IPS-15b (cell line): ENCODE measurements at regions not wholly inside any gene's neighbourhood (a gene's known extent, or its start where the extent isn't known, plus 50 kb on each side); places are given as distances from the start of the nearest gene placed in this dataset.

ENCODE experiments used
- H3K27me3 ChIP-seq: one replicate; pipeline ENCODE4 v1.6.1; 2013; ENCODE audit warnings: low read length; ENCODE audit not compliant: control insufficient read depth, insufficient read depth
- H3K36me3 ChIP-seq: one replicate; pipeline ENCODE4 v1.6.1; 2013; ENCODE audit warnings: low read length; ENCODE audit not compliant: control insufficient read depth, insufficient read depth
- H3K4me1 ChIP-seq: one replicate; pipeline ENCODE4 v1.6.1; 2013; ENCODE audit warnings: mild to moderate bottlenecking, low read length; ENCODE audit not compliant: control insufficient read depth, insufficient read depth
- H3K4me3 ChIP-seq: one replicate; pipeline ENCODE4 v1.5.1; 2013; ENCODE audit warnings: low read depth, low read length
- H3K9ac ChIP-seq: one replicate; pipeline ENCODE4 v1.6.1; 2013; ENCODE audit warnings: low read depth, mild to moderate bottlenecking, low read length
- H3K9me3 ChIP-seq: one replicate; pipeline ENCODE4 v1.6.1; 2013; ENCODE audit warnings: mild to moderate bottlenecking, low read length; ENCODE audit not compliant: control insufficient read depth, insufficient read depth

- H3K9ac ChIP-seq: no peak overlapping the region
- no peaks in the 10 kb centered on the region for H3K9me3 ChIP-seq
- H3K4me1 ChIP-seq: peaks cover 11% of the 10 kb centered on the region
- H3K27me3 ChIP-seq: no peaks in the 10 kb centered on the region
- H3K4me3 ChIP-seq: no peak overlapping the region
- no peaks in the 10 kb centered on the region for H3K36me3 ChIP-seq
These were observed 274.5 kb downstream of the PRR16 start for GRCh38 chr5:120738568-120738967.

- Histone ChIP-seq H3K9ac (no peak overlapping the region), H3K36me3 (no peaks in the 10 kb centered on the region), H3K9me3 (no peaks in the 10 kb centered on the region), H3K4me1 (no peaks in the 10 kb centered on the region), H3K27me3 (no peaks in the 10 kb centered on the region), H3K4me3 (no peak overlapping the region)
These were observed 276.9 kb downstream of the PRR16 start for GRCh38 chr5:120740989-120741388.

- Histone ChIP-seq H3K27me3 (no peaks in the 10 kb centered on the region), H3K4me3 (no peak overlapping the region), H3K9me3 (no peaks in the 10 kb centered on the region), H3K36me3 (no peaks in the 10 kb centered on the region), H3K9ac (no peak overlapping the region), H3K4me1 (no peaks in the 10 kb centered on the region)
These were observed 284.4 kb downstream of the PRR16 start for GRCh38 chr5:120748474-120748873.

GRCh38 chr5:120749737-120750136 is 285.6 kb downstream of the PRR16 start:
- Histone ChIP-seq H3K9ac (no peak overlapping the region), H3K27me3 (no peaks in the 10 kb centered on the region), H3K36me3 (no peaks in the 10 kb centered on the region), H3K4me1 (no peaks in the 10 kb centered on the region), H3K4me3 (no peak overlapping the region), H3K9me3 (no peaks in the 10 kb centered on the region)

GRCh38 chr5:120759587-120759986 is 295.5 kb downstream of the PRR16 start:
- no peaks in the 10 kb centered on the region for H3K9me3 ChIP-seq
- H3K4me1 ChIP-seq: peaks cover 19% of the 10 kb centered on the region
- H3K9ac ChIP-seq: no peak overlapping the region
- no peak overlapping the region for H3K4me3 ChIP-seq
- no peaks in the 10 kb centered on the region for H3K36me3 ChIP-seq
- H3K27me3 ChIP-seq: no peaks in the 10 kb centered on the region

- Histone ChIP-seq H3K4me3 (no peak overlapping the region), H3K9me3 (no peaks in the 10 kb centered on the region), H3K27me3 (no peaks in the 10 kb centered on the region), H3K4me1 (peaks cover 25% of the 10 kb centered on the region), H3K9ac (no peak overlapping the region), H3K36me3 (no peaks in the 10 kb centered on the region)
These were observed 297.9 kb downstream of the PRR16 start for GRCh38 chr5:120761986-120762385.

GRCh38 chr5:120765189-120765588 is 301.1 kb downstream of the PRR16 start:
- Histone ChIP-seq H3K9me3 (no peaks in the 10 kb centered on the region), H3K4me3 (no peak overlapping the region), H3K9ac (no peak overlapping the region), H3K36me3 (no peaks in the 10 kb centered on the region), H3K4me1 (peaks cover 24% of the 10 kb centered on the region), H3K27me3 (no peaks in the 10 kb centered on the region)

GRCh38 chr5:120767178-120767820 is 303.2 kb downstream of the PRR16 start:
- Histone ChIP-seq H3K27me3 (no peaks in the 10 kb centered on the region), H3K9ac (no peak overlapping the region), H3K36me3 (no peaks in the 10 kb centered on the region), H3K9me3 (no peaks in the 10 kb centered on the region), H3K4me3 (no peak overlapping the region), H3K4me1 (peaks cover 13% of the 10 kb centered on the region)

- H3K9ac ChIP-seq: no peak overlapping the region
- H3K4me3 ChIP-seq: no peak overlapping the region
- H3K36me3 ChIP-seq: no peaks in the 10 kb centered on the region
- H3K27me3 ChIP-seq: no peaks in the 10 kb centered on the region
- peaks cover 6% of the 10 kb centered on the region for H3K4me1 ChIP-seq
- no peaks in the 10 kb centered on the region for H3K9me3 ChIP-seq
These were observed 305.3 kb downstream of the PRR16 start for GRCh38 chr5:120769312-120769872.

- no peak overlapping the region for H3K9ac ChIP-seq
- H3K27me3 ChIP-seq: no peaks in the 10 kb centered on the region
- no peaks in the 10 kb centered on the region for H3K9me3 ChIP-seq
- H3K36me3 ChIP-seq: no peaks in the 10 kb centered on the region
- H3K4me3 ChIP-seq: no peak overlapping the region
- no peaks in the 10 kb centered on the region for H3K4me1 ChIP-seq
These were observed 307.1 kb downstream of the PRR16 start for GRCh38 chr5:120771202-120771601.

- H3K36me3 ChIP-seq: no peaks in the 10 kb centered on the region
- H3K9ac ChIP-seq: no peak overlapping the region
These were observed 314.7 kb downstream of the PRR16 start for GRCh38 chr5:120778491-120779484.

More at GRCh38 chr5:120778491-120779484, 314.7 kb downstream of the PRR16 start:
- Histone ChIP-seq H3K4me1 (no peaks in the 10 kb centered on the region), H3K27me3 (no peaks in the 10 kb centered on the region), H3K9me3 (no peaks in the 10 kb centered on the region), H3K4me3 (no peak overlapping the region)
